Testis (tissue), 2 donors: ENCODE measurements at regions not wholly inside any gene's neighbourhood (a gene's known extent, or its start where the extent isn't known, plus 50 kb on each side); places are given as distances from the start of the nearest gene placed in this dataset.

Source experiments
- CTCF ChIP-seq, 3 experiments: fragments of 450-650 bp in 2 of 3; fragments of 200-600 bp in 1 of 3; sonication (generic) in 1 of 3; IDR thresholded peaks; one replicate each; pipeline ENCODE4 v1.5.1; 2016 to 2019; ENCODE audit warnings: antibody characterized with exemption in 3 of 3, mild to moderate bottlenecking in 2 of 3, moderate library complexity in 1 of 3
- POLR2A ChIP-seq: fragments of 450-650 bp; IDR thresholded peaks from one replicate; pipeline ENCODE4 v1.6.1; 2017; ENCODE audit warnings: antibody characterized with exemption, mild to moderate bottlenecking, moderate library complexity

GRCh38 chr20:48205281-48205782, 420.1 kb upstream of the SULF2 start:
- TF ChIP-seq CTCF (IDR thresholded peaks at IDR 0.05): no peak
- TF ChIP-seq POLR2A: no peak
